NCI-H345 treated with DMSO at 0.1 percent for 48 hours (cell line): ENCODE measurements at regions not wholly inside any gene's neighbourhood (a gene's known extent, or its start where the extent isn't known, plus 50 kb on each side); places are given as distances from the start of the nearest gene placed in this dataset.

Experiments used
- DNase-seq: peaks from one replicate; lab custom pipeline; 2025; ENCODE audit not compliant: unreplicated experiment; lab: John Stamatoyannopoulos, UW

GRCh38 chr7:54846273-54846672 lies 87.3 kb upstream of the SEC61G start:
- DNase-seq: no peak

DNA sequence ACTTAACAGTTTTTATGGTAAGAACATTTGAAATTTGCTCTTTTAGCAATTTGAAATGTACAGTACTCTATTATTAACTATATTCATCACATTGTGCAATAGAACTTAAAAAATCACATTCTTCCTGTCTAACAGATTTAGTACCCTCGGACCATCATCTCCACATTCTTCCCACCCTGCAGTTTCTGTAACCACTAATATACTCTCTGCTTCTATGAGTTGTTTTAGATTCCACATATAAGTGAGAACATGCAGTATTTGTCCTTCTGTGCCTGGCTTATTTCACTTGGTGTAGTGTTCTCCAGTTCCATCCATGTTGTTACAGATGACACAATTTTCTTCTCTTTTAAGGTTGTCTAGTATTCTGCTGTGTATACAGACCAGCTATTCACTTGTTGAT lies 88.9 kb upstream of the SEC61G start:
- DNase-seq: no peak

GRCh38 chr7:54856856-54857255 lies 97.8 kb upstream of the SEC61G start:
- DNase-seq: no peak

DNA sequence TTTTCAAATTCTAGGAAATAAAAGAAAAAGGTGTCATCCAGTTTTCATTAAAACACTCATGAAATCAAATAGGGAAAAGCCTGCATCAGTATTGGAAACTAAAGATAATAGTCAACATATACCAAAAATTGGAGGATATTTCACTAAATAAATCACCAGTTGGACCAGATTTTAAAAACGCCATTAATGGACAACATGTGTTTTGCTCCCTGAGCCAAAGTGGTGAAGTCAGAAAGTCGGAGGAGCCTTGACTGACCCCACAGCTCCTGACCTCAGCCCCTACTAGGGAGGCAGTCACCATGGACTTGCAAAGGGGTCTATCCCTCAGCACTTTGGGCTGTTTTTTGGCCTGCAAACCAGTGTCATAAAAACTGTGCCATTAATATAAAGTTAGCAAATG lies 98.3 kb upstream of the SEC61G start:
- DNase-seq: no peak

DNA sequence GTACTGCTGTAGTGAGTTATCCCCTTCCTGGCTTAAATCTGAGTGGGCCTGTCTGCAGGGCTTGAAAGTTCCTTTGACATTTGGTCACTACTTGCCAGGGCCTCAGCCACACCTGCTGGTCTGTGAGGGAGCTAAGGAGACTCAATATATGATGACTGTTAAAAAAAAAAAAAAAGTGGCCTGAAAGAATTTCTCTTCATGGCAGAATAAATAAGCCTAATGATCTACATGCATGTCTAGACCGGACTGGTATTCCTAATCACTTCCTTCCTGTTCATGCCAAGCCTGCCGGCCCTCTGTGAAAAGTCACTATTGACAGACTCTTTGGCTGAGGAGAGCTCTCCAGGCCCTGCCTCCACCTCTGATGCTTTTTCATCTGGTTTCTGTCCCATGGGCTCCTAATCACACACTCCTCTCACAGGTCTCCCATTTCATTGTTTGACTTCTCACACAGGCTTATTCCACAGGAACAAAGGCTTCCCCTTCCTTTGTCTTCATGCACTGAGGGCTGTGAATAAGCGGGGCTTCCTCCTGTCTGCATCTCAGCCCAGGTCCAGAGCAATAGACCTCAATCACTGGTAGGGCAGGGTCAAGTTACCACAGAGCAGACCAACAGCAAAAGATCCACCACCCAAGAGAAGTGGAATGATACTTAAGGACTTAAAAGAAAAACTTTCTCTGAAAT lies 99.1 kb upstream of the SEC61G start:
- peak; percentile 76 for DNase-seq

GRCh38 chr7:54859066-54859465 lies 100.1 kb upstream of the SEC61G start:
- DNase-seq: no peak

DNA sequence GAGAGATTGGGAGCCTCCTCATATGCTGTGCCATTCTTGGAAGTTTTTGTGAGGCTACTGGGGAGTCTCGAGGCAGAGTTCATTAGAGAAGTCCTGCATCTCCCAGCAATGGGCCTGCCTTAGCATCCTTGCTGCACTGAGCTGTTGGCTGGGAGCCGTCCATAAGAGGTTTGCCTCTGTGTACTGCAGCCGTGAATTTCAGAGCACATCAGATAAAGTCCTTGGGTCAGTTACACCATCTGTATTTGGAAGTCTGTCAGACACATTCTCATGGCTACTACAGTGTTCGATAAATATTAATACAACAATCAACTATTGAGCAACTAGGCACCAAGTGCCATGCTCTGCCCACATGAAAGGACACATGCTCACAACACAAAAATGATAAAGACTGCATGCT lies 100.5 kb upstream of the SEC61G start:
- no peak for DNase-seq

- no peak for DNase-seq
These were observed 101.2 kb upstream of the SEC61G start for GRCh38 chr7:54860003-54860775.

DNA sequence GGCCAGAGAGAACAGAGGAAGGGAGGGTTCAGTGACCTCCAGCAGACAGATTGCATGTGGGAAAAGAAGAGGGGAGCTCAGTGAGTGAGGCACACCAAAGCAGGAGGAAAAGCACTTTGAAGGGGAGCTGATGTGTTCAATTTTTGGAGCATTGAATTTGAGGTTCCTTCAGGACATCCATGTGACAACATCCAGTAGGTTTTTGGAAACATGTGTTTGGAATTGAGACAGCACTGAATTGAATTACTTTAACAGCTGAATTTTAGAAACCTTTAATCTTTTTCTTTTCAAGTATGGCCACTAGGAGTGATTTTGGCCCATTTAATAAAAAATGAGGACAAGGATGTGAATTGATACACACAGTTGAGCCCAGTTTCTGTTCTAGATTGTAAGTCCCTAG lies 101.8 kb upstream of the SEC61G start:
- DNase-seq: no peak

- DNase-seq: no peak
These were observed 105.7 kb upstream of the SEC61G start for GRCh38 chr7:54864663-54865062.

DNA sequence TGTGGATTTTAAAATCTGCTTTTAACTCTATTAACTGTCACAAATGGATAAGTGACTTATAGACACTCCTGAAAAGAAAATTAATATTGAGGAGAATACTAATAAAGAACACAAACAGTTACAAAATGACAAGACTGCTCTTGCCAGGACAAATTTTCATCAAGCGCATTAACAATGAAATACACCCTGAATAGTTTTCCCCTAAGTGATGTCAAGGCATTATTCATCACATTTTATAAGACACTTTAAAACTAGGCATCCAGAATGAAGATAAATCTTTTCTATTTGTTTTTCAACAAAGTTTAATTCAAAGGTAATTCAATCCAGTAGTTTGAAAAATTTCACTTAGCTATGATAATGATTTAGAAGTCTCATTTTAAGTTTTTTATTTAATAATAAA lies 110.5 kb upstream of the SEC61G start:
- DNase-seq: no peak

DNA sequence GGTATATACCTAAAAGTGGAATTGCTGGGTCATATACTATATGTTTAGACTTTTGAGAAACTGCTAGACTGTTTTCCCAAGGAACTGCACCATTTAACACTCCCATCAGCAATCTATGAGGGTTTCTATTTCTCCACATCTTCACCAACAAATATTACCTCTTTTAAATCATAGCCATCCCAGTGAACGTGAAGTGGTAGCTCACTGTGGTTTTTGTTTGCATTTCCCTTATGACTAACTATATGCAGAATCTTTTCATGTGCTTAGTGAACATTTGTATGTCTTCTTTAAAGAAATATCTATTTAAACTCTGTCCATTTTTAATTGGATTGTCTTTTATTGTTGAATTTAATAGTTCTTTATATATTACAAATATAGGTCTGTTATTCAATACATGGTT lies 115.8 kb upstream of the SEC61G start:
- no peak for DNase-seq

- no peak for DNase-seq
These were observed 118.7 kb upstream of the SEC61G start for GRCh38 chr7:54877683-54878082.

DNA sequence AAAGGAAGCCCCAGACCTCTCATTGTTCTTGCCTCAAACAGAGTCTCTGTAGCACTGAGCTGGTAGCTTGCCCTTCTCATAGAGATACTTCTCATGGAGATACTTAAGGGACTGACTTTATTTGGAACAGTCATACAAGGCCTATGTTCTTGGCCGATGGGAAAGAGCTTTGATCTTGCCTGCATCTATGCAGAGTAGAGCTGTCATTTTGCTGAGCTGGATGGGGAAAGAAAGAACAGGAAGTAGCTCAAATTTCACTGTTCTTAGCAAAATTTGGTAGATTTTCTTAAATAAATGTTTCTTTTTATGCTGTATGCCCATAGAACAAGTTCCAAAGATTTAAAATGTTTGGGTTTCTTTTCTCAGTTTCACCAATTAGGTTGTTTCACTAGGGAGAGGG lies 119.3 kb upstream of the SEC61G start:
- no peak for DNase-seq

GRCh38 chr7:54879776-54880175 lies 120.8 kb upstream of the SEC61G start:
- DNase-seq: no peak

- no peak for DNase-seq
These were observed 121.4 kb upstream of the SEC61G start for GRCh38 chr7:54880326-54880989.

GRCh38 chr7:54881816-54882520 lies 123.0 kb upstream of the SEC61G start:
- DNase-seq: no peak

- no peak for DNase-seq
These were observed 123.7 kb upstream of the SEC61G start for GRCh38 chr7:54882694-54883093.

DNA sequence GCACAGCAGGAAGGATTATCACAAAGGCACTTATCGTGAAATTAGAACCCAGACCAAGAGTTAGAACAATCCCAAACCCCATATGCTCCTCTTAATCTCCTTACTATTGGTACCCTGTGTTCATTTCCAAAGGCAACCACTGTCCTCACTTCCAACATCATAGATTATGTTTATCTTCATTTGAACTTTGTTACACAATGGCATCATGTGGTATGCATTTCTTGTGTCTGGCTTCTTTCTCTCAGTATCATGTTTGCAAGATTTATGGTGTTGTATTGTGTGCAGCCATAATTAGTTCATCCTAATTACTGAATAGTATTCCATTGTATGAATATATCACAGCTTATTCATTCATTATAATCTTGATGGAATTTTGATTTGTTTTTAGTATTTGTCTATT lies 124.6 kb upstream of the SEC61G start:
- no peak for DNase-seq

GRCh38 chr7:54885285-54885684 lies 126.3 kb upstream of the SEC61G start:
- no peak for DNase-seq

DNA sequence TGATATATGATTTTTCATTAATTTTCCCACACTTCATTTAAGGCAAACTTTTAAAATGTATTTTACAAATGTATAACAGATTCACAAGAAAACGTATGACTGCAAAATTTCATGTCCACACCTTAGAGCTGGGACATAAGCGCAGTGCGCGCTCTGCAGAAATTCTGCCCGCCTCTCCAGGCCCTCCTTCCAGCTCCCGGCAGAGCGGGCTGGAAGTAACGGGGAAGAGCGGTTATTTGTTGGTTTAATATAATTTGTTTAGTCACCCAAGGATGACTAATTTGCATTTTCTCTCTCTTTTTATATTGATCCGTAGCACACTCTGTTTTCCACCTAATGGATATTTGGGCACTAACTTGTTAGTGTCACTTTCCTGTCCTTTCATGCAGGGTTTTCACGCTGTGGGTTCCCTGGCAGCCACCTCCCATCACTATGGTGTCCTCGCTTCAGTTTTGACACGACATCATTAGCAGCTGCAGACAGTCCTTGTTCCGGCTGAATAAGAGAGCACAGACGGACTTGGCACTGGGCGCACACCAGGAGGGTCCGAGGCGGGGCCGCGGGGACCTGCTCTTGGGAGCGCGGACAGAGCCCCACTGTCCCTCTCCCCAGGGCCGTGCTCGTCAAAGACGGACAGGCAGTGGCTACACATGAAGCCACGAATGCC lies 129.2 kb upstream of the SEC61G start:
- DNase-seq: peak; percentile 28
